Stimulated activated CD4-positive, alpha-beta T cell treated with anti-CD3 and anti-CD28 coated beads, TNF-alpha, amount 100 ng/mL, for 24 hours (primary cell): ENCODE measurements at regions not wholly inside any gene's neighbourhood (a gene's known extent, or its start where the extent isn't known, plus 50 kb on each side); places are given as distances from the start of the nearest gene placed in this dataset.

Experiments used
- DNase-seq, 3 experiments: peaks; one replicate each; pipeline ENCODE4 v3.0.0-alpha.2; 2020; ENCODE audit warnings: low read depth in 3 of 3

- no peak for DNase-seq
These were observed 610.4 kb downstream of the TBC1D4 start for GRCh38 chr13:74871369-74872070.

- DNase-seq: no peak
These were observed 611.1 kb downstream of the TBC1D4 start for GRCh38 chr13:74870865-74871264.

DNA sequence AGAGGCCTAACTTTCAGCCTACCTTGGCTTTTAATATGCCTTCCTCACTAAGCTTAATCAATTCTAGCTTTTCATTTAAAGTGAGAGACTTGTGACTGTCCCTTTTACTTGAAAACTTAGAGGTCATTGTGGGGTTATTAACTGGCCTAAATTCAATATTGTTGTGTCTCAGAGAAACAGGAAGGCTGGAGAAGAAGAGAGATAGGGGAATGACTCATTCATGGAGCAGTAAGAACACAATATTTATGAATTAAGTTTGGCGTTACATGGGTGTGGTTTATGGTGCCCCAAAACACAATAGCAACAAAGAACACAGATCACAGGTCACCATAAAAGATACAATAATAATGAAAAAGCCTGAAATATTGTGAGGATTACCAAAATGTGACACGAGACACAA, 612.1 kb downstream of the TBC1D4 start:
- DNase-seq: no peak

GRCh38 chr13:74868049-74868448, 613.9 kb downstream of the TBC1D4 start:
- DNase-seq: no peak

- DNase-seq: no peak
These were observed 614.5 kb downstream of the TBC1D4 start for GRCh38 chr13:74867460-74867859.

GRCh38 chr13:74866101-74866500, 615.9 kb downstream of the TBC1D4 start:
- DNase-seq: no peak

GRCh38 chr13:74865656-74866055, 616.3 kb downstream of the TBC1D4 start:
- no peak for DNase-seq

- DNase-seq: no peak
These were observed 621.2 kb downstream of the TBC1D4 start for GRCh38 chr13:74860789-74861188.

- DNase-seq: no peak
These were observed 631.1 kb downstream of the TBC1D4 start for GRCh38 chr13:74850893-74851292.

DNA sequence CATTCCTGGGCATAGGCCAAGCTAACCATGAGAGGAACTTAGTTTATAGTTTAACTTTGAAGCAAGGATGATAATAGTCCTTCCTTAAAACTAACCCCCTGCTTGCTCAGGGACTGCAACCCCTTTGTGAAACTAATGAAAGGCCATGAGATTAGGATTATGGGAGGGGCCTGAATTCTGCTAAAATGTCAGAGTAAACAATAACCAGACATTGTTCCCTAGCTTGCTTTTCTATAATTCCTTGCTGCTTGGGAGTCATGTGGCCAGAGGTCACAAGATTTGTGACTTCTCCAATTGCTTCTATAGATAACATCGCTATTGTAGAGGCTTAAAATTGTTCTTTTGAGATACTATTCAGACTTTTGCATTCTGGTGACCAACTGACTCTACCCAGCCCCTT, 634.0 kb downstream of the TBC1D4 start:
- DNase-seq: no peak

DNA sequence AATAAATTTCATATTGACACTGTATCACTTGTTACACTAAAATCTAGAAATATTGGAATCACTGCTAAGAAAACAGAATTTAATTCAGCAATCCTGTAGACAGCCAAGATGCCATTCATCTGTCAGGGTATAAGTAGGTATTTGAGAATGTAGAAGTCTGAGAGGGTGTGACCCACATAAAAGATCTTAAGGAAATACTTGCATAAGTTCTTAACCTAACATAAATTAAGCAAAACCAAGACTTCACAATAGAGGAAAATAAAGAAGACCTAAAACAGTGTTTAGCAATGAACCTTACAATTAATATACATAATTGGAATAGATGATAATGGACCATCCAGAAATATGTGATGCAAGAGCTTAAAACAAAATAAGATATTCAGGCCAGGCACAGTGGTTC, 636.2 kb downstream of the TBC1D4 start:
- no peak for DNase-seq

DNA sequence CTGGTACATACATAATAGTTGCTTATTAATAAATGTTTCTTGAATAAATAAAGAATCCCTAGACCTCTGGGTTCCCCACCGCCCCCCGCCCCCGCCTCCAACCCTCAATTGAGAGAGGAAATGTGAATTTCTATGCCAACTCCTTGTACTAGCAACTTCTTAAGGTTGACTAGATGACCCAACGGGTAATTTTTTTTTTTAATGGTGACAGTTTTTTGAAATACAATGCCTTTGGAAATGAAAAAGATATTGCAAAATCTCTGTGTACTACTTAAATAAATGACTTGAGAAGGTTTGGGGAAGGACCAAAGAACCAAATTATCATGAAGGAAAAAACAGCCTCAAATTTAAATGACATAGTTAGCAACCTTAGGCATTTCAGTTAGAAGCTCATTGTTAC, 640.3 kb downstream of the TBC1D4 start:
- DNase-seq: no peak

GRCh38 chr13:74841123-74841522, 640.8 kb downstream of the TBC1D4 start:
- no peak for DNase-seq

GRCh38 chr13:74839656-74840055, 642.3 kb downstream of the TBC1D4 start:
- DNase-seq: no peak

GRCh38 chr13:74838096-74838495, 643.9 kb downstream of the TBC1D4 start:
- DNase-seq: no peak

GRCh38 chr13:74836628-74837027, 645.3 kb downstream of the TBC1D4 start:
- DNase-seq: no peak

- no peak for DNase-seq
These were observed 646.4 kb downstream of the TBC1D4 start for GRCh38 chr13:74835579-74835978.

GRCh38 chr13:74825938-74826246, 656.1 kb downstream of the TBC1D4 start:
- DNase-seq: no peak

DNA sequence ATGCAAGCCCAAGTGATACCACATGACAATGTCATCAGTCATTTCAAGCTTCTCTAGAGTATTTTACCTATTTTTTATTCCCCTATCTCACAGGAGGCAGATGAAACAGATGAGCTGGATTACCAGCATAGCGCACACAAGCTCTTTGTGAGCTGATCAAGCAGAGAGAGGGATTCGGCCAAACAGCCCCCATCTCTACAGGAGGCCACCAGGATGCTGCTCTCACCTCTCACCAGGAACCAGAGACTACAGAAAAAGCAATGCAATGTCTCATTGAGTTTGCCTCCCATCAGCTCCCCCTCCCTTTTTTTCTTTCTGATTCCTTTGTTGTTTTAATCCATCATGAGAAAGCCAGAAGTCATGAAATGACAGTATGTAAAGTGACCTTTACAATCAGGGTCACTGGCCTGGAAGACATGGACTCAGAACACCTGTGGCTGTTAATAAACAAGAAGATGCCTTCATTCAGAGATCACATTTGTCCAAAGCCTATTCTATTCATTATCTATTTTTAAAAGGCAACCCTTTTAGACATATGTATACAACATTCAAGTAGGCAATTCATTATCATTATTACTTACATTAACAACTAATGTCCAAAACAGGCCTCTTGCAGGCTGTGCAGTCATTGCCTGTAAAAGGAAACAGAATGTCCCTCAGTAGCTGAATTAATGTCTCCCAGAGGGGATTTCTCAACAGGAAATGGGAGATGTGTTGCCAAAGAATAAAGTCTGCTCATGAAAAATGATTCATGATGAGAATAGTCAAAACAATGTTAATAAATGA, 656.6 kb downstream of the TBC1D4 start:
- no peak for DNase-seq

DNA sequence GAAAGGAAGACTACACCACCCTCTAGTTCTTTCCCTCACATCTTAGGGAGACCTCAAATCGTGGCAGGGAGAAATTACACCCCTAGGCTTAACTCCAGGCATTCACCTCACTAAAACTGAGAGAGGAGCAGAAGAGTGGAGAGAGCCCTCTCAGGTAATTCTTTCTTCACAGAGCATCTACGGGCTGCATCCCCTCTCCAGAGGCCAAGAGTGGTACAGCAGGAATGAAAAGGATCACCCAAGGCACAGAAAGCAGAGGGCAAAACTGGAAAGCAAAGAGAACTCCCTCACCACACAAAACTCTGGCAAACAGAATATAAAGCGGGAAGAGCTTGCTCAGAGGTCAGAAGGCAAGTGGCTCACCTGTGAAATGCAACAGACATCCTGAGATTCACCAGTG, 661.2 kb downstream of the TBC1D4 start:
- no peak for DNase-seq

- DNase-seq: no peak
These were observed 662.4 kb downstream of the TBC1D4 start for GRCh38 chr13:74819549-74819948.

DNA sequence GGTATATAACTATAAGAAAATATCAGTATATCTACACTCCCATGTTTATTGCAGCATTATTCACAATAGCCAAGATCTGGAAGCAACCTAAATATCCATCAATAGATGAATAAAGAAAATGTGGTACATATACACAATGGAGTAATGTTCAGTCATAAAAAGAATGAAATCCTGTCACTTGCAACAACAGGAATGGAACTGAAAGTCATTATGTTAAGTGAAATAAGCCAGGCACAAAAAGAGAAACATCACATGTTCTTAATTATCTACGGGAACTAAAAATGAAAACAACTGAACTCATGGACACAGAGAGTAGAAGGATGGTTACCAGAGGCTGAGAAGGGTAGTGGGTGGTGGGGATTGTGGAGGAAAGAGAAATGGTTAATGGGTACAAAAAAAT, 665.2 kb downstream of the TBC1D4 start:
- no peak for DNase-seq

- no peak for DNase-seq
These were observed 662.0 kb upstream of the KLF12 start for GRCh38 chr13:74796157-74796556.

- no peak for DNase-seq
These were observed 661.3 kb upstream of the KLF12 start for GRCh38 chr13:74795526-74795925.
